Lung (tissue), 11 donors: ENCODE measurements at regions not wholly inside any gene's neighbourhood (a gene's known extent, or its start where the extent isn't known, plus 50 kb on each side); places are given as distances from the start of the nearest gene placed in this dataset.

ENCODE experiments used
- ATAC-seq: fragments of 200-7000 bp; cut with Tn5 transposase; one replicate; pipeline ENCODE4 v1.9.1; 2020; ENCODE audit warnings: moderate number of reproducible peaks; ENCODE audit not compliant: insufficient read depth, low FRiP score
- DNase-seq, 3 donors: peaks; one replicate each; pipeline ENCODE4 v3.0.0-alpha.2; 2013 to 2017
- H3K27ac ChIP-seq, 2 donors: one replicate each; pipeline ENCODE4 v1.5.1; 2013; ENCODE audit warnings: mild to moderate bottlenecking in 2 of 2, moderate library complexity in 2 of 2, control low read depth in 1 of 2, inconsistent platforms in 1 of 2, low read depth in 1 of 2, low read length in 1 of 2
- H3K27me3 ChIP-seq, 3 donors: one replicate each; pipeline ENCODE4 v1.5.1; 2013; ENCODE audit warnings: low read length in 2 of 3; ENCODE audit not compliant: control insufficient read depth in 3 of 3, insufficient read depth in 3 of 3
- H3K36me3 ChIP-seq, 4 donors: one replicate each; pipeline ENCODE4 v1.5.1; 2013; ENCODE audit warnings: low read length in 4 of 4, mild to moderate bottlenecking in 1 of 4, moderate library complexity in 1 of 4; ENCODE audit not compliant: control insufficient read depth in 4 of 4, insufficient read depth in 4 of 4
- H3K4me1 ChIP-seq, 5 donors: one replicate each; pipeline ENCODE4 v1.5.1; 2013; ENCODE audit warnings: low read length in 5 of 5, mild to moderate bottlenecking in 2 of 5, moderate library complexity in 1 of 5; ENCODE audit not compliant: control insufficient read depth in 5 of 5, insufficient read depth in 5 of 5
- H3K4me3 ChIP-seq: one replicate; pipeline ENCODE4 v1.5.1; 2013; ENCODE audit warnings: mild to moderate bottlenecking, control low read depth, moderate library complexity
- H3K9ac ChIP-seq, 2 donors: one replicate each; pipeline ENCODE4 v1.5.1; 2013; ENCODE audit warnings: low read length in 2 of 2, control low read depth in 1 of 2; ENCODE audit not compliant: insufficient read depth in 1 of 2
- H3K9me3 ChIP-seq, 4 donors: one replicate each; pipeline ENCODE4 v1.5.1; 2013; ENCODE audit warnings: low read length in 3 of 4, mild to moderate bottlenecking in 1 of 4, moderate library complexity in 1 of 4; ENCODE audit not compliant: control insufficient read depth in 4 of 4, insufficient read depth in 3 of 4
- CTCF ChIP-seq: IDR thresholded peaks from 2 replicates; pipeline ENCODE4 v1.5.1; 2012; ENCODE audit warnings: mild to moderate bottlenecking; ENCODE audit errors: control extremely low read depth, extremely low read depth
- WGBS, 2 donors: extraction: QIAGEN DNeasy Blood & Tissue Kit; methylation state at CpG; one replicate each; pipeline ENCODE4 v1.1.7; 2013; 5-methylcytosine and 5-hydroxymethylcytosine counted together
- donor health status: control.
- donor health status: control.
- donor health status: Bipolar disorder and iron deficiency.
- donor health status: healthy.
- donor health status: DM: yes; HTN: yes; CAD: no.

- Histone ChIP-seq H3K27ac (no peak overlapping the region), H3K9me3 (peaks cover 0 to 2% (median 0%) of the 10 kb centered on the region in 4 donors), H3K27me3 (no peaks in the 10 kb centered on the region), H3K36me3 (no peaks in the 10 kb centered on the region), H3K9ac (no peak overlapping the region), H3K4me3 (no peak overlapping the region), H3K4me1 (peaks cover 0 to 16% (median 0%) of the 10 kb centered on the region in 5 donors)
- 69 to 89% methylated on average over 3 of the region's 3 CpGs for WGBS, 2 donors
- no peak for TF ChIP-seq CTCF
- ATAC-seq (no peak), DNase-seq (no peak)
These were observed 72.1 kb upstream of the PITX1 start for GRCh38 chr5:135106136-135106535.

DNA sequence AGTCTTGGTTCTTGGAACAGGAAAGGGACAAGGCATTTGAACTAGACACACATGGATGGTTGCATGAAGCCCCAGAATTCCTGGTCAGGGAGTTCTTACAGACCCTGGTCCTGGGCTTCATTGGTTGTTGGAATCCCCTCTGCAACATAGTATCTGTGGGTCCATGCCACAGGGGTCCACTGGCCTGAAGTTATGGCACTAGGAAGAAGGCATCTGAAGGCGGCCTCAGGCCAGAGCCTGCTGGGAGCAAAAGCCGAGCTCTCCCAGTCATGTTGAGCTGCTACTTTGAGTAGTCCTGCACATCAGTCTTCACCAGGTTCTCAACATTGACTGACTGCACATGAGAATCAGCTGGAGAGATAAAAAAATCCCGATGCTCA is 71.1 kb upstream of the PITX1 start:
- no peak for TF ChIP-seq CTCF
- WGBS, 2 donors: 90 to 99% methylated on average over 3 of the region's 3 CpGs
- no peaks in the 10 kb centered on the region for H3K36me3 ChIP-seq
- H3K27me3 ChIP-seq: no peaks in the 10 kb centered on the region
- H3K9ac ChIP-seq: no peak overlapping the region
- H3K4me1 ChIP-seq: peaks cover 0 to 16% (median 0%) of the 10 kb centered on the region in 5 donors
- H3K9me3 ChIP-seq: peaks cover 0 to 2% (median 0%) of the 10 kb centered on the region in 4 donors
- ATAC-seq: no peak
- H3K4me3 ChIP-seq: no peak overlapping the region
- DNase-seq: no peak
- H3K27ac ChIP-seq: no peak overlapping the region

- Histone ChIP-seq H3K9ac (no peak overlapping the region), H3K4me3 (no peak overlapping the region), H3K4me1 (peaks cover 0 to 16% (median 0%) of the 10 kb centered on the region in 5 donors), H3K27ac (no peak overlapping the region), H3K36me3 (no peaks in the 10 kb centered on the region), H3K27me3 (no peaks in the 10 kb centered on the region), H3K9me3 (peaks cover 0 to 2% (median 0%) of the 10 kb centered on the region in 4 donors)
- DNase-seq: peak; percentile 31 to 45 (median 39)
- WGBS, 2 donors: 81 to 93% methylated on average over 7 of the region's 7 CpGs
- TF ChIP-seq CTCF: no peak
- no peak for ATAC-seq
These were observed 69.5 kb upstream of the PITX1 start for GRCh38 chr5:135103575-135103853.
